Left kidney (tissue), 1 donor: ENCODE measurements at regions not wholly inside any gene's neighbourhood (a gene's known extent, or its start where the extent isn't known, plus 50 kb on each side); places are given as distances from the start of the nearest gene placed in this dataset.
"Not testable (repeated sequence)": the region's sequence is repeated elsewhere in the genome, so short reads cannot be mapped to it uniquely, and the experiment has no call there.

Source experiments
- DNase-seq: peaks from one replicate; pipeline ENCODE4 v3.0.0-alpha.2; 2013

DNA sequence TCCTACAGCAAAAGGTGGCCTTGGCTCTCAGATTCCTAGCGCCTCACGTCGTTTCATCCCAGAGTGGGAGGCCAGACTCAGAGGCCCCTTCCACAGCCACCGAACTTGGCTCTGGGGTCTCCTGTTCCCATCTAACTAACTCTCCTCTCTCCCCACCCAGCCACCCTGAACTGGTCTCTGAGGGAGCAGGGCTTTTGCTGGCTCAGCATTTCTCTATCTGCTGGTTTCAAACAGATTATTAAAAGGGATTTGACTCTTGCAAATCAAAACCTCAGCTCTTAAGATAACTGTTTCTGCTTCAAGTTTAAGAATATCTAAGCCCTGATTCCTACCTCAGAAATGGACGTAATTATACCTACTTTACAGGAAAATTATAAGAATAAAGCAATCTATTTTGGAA is 91.0 kb upstream of the ATP1B1 start:
- DNase-seq = no peak

DNA sequence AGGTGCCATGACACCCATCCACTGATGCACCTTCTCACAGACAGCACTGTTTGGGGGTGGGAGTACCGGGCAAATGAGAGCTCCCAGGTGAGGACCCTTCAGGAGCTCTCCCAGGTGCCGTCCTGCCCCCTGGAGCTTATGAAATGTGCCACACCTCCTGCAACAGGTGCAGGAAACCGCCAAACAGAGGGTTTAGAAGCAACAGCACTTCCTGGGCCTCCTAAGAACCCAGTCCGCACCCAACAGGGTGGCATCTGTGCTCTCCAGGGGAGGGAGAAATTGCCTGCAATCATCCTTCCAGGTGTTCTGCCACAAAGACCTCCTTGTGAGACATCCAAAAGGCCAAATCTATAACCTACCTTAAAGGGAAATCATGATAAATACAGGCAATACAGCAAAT is 87.7 kb upstream of the ATP1B1 start:
- no peak for DNase-seq

DNA sequence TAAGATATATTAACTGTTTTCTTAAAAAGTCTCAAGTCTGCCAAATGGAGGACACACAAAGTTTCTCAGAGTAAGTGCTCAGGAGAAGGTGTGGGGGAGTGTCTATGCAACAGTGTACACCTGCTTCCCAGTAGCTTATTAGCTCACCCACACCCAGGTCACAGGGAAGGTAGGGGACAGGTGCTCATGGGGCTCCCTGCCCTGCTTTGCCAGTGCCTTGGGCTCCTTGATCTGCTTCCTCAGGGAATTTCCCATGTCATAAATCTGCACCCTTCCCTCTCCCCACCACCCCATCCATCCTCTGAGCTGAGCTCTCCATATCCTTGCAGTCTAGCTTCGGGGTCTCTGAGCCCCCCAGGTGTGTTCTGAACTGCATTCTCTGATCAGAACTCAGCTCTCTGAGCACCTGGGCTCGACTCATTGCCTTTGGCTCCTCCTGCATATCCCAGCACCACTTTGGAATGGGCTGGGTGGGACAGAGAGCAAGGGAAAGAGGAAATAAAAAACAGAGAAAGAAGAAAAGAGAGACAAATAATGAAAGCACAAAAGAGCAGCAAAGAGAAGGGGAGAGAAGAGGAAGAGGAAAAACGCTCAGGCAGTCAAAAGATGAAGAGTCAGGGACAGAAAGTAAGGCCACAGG is 87.0 kb upstream of the ATP1B1 start:
- DNase-seq = no peak

- no peak for DNase-seq
These were observed 85.8 kb upstream of the ATP1B1 start for GRCh38 chr1:169020684-169021083.

- no peak for DNase-seq
These were observed 83.8 kb upstream of the ATP1B1 start for GRCh38 chr1:169022648-169023047.

DNA sequence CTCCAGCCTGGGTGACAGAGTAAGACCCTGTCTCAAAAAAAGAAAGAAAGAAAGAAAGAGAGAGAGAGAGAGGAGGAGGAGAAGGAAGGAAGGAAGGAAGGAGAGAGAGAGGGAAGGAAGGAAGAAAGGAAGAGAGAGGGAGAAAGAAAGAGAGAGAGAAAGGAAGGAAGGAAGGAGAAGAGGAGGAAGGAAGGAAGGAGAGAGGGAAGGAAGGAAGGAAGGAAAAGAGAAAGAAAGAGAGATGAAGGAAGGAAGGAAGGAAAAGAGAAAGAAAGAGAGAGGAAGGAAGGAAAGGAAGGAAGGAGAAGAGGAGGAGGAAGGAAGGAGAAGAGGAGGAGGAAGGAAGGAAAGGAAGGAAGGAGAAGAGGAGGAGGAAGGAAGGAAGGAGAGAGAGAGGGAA is 82.2 kb upstream of the ATP1B1 start:
- no peak for DNase-seq

DNA sequence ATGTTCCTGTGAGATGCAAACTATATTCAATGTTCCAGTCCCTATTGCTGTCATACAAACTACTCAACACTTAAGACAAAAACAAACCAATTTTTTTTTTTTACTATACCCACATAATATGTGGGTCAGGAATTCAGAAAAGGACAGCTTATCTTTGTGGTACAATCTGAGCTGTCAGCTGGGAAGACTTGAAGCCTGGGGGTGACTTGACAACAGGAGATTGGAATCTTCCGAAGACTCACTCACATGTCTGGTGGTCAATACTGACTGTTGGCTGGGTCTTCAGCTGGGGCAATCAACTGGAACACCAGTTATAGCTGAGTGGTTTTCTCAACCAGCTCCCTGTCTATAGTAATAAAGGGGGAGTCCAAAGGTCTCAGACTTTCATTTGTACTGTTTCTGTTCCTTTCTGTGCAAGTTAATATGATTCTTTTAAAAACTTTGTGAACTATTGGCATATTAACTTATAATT is 81.7 kb upstream of the ATP1B1 start:
- DNase-seq = no peak

- DNase-seq = no peak
These were observed 81.1 kb upstream of the ATP1B1 start for GRCh38 chr1:169025412-169025811.

DNA sequence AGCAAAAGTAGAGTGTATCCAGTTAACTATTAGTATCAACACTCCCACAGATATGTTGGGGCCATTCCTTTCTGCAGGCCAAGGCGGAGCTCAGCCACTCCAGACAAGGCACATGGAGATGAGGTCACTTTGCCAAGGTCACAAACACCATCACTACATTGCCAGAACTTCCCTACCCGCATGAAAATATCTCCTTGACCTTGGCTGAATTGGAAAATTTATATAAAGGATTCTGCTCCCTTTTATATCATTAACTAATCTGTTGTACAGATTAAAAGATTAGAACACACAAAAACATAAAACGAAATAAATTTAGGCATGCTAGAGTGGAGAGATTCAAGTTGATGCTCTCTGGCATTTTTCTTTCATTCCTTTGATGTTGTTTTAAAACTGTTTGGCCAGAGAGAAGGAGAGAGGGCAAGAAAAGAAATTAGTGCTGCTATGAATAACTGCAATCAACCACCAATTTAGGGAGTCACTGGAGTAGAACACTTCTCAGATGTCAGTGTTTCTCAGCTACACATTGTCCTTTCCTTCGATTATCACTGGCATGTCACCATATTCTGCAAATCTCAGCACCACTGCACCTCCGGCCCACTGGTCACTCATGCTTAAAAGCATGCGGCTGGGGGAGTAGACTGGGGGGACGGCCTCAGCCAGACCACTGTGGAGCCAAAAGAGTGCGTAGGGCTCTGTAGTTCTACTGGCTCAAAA is 78.7 kb upstream of the ATP1B1 start:
- DNase-seq = no peak

DNA sequence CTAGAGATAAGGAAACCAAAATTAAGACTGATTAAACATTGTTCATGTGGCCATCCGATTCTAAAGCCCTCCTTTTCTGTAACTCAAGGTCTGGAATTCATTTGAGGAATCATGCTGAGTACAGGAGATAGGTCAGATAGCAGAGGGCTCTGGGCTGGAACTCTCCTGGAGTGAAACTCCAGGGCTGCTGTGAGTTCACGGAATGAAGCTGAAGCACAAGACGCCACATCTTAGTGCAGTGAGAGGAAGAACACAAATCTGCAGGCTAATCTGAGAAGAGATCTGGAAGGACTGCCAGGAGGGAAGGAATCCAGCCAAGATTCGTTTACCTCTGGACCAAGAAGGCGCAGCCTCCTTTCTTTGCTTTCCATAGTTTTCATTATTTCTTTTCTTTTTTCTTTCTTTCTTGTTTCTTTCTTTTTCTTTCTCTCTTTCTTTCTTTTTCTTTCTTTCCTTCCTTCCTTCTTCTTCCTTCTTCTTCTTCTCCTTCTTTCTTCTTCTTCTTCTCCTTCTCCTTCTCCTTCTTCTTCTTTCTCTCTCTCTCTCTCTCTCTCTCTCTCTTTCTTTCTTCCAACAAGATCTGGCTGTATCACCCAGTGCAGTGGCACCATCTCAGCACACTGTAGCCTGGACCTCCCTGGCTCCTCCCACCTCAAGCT is 74.8 kb upstream of the ATP1B1 start:
- no peak for DNase-seq

GRCh38 chr1:169041366-169041765 is 65.1 kb upstream of the ATP1B1 start:
- DNase-seq = no peak

- DNase-seq = no peak
These were observed 64.1 kb upstream of the ATP1B1 start for GRCh38 chr1:169042377-169042776.

DNA sequence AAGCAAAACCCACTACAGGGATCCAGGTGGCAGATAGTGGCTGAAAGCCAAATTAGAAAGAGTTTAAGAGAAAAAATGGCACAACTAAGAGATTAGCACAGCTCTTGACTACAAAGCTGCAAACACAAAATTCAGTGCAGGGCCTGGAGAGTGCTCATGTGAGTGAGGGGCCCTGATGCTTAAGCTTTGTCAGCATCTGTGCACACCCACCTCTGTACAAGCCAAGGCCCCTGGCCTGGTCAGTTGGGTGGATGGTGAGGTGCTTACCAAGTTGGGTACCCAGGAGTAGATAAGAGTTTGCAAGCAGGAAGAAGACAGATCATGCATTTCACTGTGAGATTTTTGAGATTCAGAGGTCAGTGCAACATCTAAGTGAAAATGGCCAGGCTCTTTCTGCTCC is 62.7 kb upstream of the ATP1B1 start:
- DNase-seq = no peak

DNA sequence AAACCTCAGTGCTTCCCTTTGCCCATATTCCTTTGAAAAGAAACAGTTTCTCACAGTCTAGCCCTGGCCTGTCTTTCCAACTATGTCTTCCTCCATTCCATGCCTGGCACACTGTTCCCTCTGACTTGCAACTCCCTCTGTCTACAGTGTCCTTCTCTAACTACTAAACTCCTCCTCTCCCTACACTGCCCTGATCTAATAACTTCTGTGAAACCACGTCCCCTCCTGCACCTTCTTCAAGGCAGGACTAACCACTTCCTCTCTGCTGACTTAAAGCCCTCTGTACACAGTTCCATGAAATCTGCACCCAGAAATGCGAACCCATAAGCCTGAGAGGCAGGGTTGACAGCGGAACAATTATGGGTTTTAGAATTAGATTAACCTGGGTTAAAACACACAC is 62.2 kb upstream of the ATP1B1 start:
- no peak for DNase-seq

GRCh38 chr1:169044971-169045370 is 61.5 kb upstream of the ATP1B1 start:
- no peak for DNase-seq

DNA sequence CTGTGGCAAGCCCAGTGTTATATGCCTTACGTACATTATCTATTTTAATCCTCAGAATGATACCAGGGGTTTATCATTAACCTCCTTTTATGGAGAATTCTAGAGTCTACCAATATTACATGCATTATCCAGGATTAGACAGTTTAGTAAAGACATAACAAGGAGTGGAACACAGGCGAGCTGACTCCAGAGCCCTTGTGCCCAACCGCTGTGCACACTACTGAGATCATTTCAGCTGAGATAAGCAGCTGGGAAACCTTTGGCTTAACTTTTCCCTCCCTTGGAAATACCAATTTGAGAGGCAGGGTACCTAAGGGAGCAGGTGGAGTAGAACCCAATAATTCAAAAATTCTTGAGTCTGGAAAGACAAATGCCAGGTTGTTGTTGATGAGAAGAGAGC is 59.8 kb upstream of the ATP1B1 start:
- no peak for DNase-seq

- DNase-seq = no peak
These were observed 59.4 kb upstream of the ATP1B1 start for GRCh38 chr1:169047074-169047473.

- no peak for DNase-seq
These were observed 58.4 kb upstream of the ATP1B1 start for GRCh38 chr1:169048043-169048442.

DNA sequence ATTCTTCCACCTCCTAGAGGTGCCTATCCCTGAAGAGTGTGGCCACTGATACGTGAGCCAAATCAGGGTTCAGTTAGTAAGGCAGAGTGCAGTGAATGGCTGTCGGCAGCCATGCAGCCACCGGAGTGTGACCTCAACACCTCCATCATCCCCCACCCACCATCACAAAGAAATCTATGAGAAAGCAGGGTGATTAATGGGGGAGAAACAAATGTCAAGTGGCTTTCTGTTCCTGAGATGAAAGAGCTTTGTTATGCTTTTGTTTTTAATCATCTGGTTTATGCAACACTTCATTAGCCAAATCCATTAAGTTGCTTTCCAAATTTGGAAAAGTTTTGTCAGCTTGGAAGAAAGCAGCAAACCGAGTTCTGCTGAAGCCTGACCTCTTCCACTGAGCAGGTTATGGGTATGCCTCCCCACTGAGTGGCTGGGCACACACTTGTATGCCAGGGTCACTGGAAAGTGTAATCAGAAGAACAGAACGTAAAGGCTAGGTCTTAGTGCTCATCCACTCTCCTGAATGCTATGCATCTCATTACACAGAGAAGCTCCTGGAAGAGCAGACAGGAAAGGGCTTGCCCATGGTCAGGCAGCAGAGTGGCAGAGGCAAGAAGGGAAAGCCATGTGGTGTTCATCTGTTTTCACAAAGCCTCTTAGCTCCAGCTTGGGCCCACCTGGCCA is 57.1 kb upstream of the ATP1B1 start:
- no peak for DNase-seq

DNA sequence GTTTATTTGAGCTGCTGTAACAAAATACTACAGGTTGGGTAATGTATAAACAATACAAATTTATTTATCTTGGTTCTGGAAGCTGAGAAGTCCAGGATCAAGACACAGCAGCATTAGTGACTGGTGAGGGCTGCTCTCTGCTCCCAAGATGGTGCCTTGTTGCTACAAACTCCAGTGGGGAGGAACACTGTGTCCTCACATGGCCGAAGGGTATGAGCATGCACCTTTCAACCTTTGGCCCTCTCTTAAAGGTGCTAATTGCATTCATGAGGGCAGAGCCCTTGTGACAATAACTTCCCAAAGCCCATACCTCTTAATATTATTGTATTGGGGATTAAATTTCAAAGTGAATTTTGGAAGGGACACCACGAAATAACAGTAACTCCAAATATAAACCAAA is 55.3 kb upstream of the ATP1B1 start:
- DNase-seq = no peak

DNA sequence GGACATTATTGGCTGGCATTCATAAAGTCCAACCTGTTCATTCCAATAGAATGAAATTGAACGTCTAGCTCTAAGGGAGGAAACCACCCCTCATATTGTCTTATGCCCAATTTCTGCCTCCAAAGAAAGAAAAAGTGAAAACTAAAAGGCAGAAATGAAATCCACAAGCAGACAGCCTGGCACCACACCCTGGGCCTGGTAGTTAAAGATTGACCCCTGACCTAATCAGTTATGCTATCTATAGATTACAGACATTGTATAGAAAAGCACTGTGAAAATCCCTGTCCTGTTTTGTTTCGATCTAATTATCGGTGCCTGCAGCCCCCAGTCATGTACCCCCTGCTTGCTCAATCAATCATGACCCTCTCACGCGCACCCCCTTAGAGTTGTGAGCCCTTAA is 54.3 kb upstream of the ATP1B1 start:
- DNase-seq = not testable (repeated sequence)

DNA sequence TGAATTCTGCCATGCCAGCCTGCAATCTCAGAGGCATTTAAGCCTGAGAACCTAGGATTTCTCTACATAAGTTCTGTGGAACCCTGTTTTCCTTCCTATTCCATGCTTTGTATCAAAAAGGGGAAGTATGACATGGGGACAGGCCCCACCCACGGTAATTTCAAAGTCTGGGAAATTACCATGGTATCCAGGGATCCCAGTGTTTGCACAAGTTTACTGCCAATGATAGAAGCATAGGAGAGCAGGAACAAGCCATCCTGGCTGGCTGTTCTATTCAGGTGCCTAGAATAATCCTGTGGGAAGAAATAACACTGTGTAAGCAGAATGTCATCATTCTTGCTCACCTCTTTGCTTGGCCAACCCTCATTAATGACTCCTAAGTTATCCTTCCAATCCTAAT is 53.8 kb upstream of the ATP1B1 start:
- no peak for DNase-seq

DNA sequence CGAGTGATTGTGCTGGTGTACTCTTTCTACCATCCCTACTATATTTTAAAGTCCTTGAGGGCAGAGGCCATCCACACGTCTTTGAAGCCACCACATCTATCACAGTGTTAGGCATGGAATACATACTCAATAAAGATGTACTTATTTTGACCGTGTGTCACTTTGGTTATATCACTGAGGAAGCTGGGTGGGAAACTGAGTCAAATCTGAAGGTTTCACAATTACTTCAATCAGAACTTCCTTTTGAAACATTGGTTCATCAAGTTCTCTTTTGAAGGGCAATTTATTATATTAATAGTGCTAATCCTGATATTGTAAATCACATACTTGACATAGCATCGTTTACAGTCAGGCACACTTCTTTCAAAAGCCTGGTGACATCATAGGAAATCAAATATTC is 53.3 kb upstream of the ATP1B1 start:
- DNase-seq = no peak
